Activated CD4-positive, alpha-beta T cell treated with anti-CD3 and anti-CD28 coated beads, Interleukin-2, amount 50 U/mL, for 4 hours (primary cell): ENCODE measurements at regions not wholly inside any gene's neighbourhood (a gene's known extent, or its start where the extent isn't known, plus 50 kb on each side); places are given as distances from the start of the nearest gene placed in this dataset.

Experiments
- DNase-seq, 2 experiments: peaks; one replicate each; pipeline ENCODE4 v3.0.0-alpha.2; 2020

GRCh38 chr3:34924961-34925360 is 714.4 kb upstream of the ARPP21 start:
- DNase-seq = no peak

- DNase-seq = no peak
These were observed 713.5 kb upstream of the ARPP21 start for GRCh38 chr3:34925851-34926250.

GRCh38 chr3:34929036-34929435 is 710.3 kb upstream of the ARPP21 start:
- no peak for DNase-seq

GRCh38 chr3:34934660-34935059 is 704.7 kb upstream of the ARPP21 start:
- no peak for DNase-seq

GRCh38 chr3:34938784-34939183 is 700.5 kb upstream of the ARPP21 start:
- no peak for DNase-seq

- DNase-seq = no peak
These were observed 697.1 kb upstream of the ARPP21 start for GRCh38 chr3:34942256-34942655.

GRCh38 chr3:34947834-34948233 is 691.5 kb upstream of the ARPP21 start:
- DNase-seq = no peak

GRCh38 chr3:34948517-34948916 is 690.8 kb upstream of the ARPP21 start:
- DNase-seq = no peak

GRCh38 chr3:34955680-34956079 is 683.6 kb upstream of the ARPP21 start:
- no peak for DNase-seq

GRCh38 chr3:34956511-34956910 is 682.8 kb upstream of the ARPP21 start:
- no peak for DNase-seq

- DNase-seq = no peak
These were observed 681.6 kb upstream of the ARPP21 start for GRCh38 chr3:34957677-34958076.

- no peak for DNase-seq
These were observed 669.8 kb upstream of the ARPP21 start for GRCh38 chr3:34969513-34969912.

GRCh38 chr3:34972481-34972880 is 666.8 kb upstream of the ARPP21 start:
- DNase-seq = no peak

GRCh38 chr3:34973586-34973985 is 665.7 kb upstream of the ARPP21 start:
- DNase-seq = no peak

- no peak for DNase-seq
These were observed 655.7 kb upstream of the ARPP21 start for GRCh38 chr3:34983631-34984030.

- no peak for DNase-seq
These were observed 651.0 kb upstream of the ARPP21 start for GRCh38 chr3:34988296-34988695.

GRCh38 chr3:34995796-34996430 is 643.4 kb upstream of the ARPP21 start:
- no peak for DNase-seq

- DNase-seq = no peak
These were observed 640.4 kb upstream of the ARPP21 start for GRCh38 chr3:34998902-34999301.

GRCh38 chr3:35012214-35012613 is 627.1 kb upstream of the ARPP21 start:
- no peak for DNase-seq

- DNase-seq = no peak
These were observed 611.2 kb upstream of the ARPP21 start for GRCh38 chr3:35028157-35028556.

- DNase-seq = no peak
These were observed 596.9 kb upstream of the ARPP21 start for GRCh38 chr3:35042210-35042991.

GRCh38 chr3:35043040-35043439 is 596.3 kb upstream of the ARPP21 start:
- no peak for DNase-seq

GRCh38 chr3:35044190-35044589 is 595.1 kb upstream of the ARPP21 start:
- DNase-seq = no peak

GRCh38 chr3:35045118-35045517 is 594.2 kb upstream of the ARPP21 start:
- no peak for DNase-seq

GRCh38 chr3:35064761-35065160 is 574.6 kb upstream of the ARPP21 start:
- DNase-seq = no peak
